Neural progenitor cell (in vitro differentiated cells): ENCODE measurements at regions not wholly inside any gene's neighbourhood (a gene's known extent, or its start where the extent isn't known, plus 50 kb on each side); places are given as distances from the start of the nearest gene placed in this dataset.

ENCODE experiments used
- CTCF ChIP-seq: fragments of 200-600 bp; sonication (generic); IDR thresholded peaks from 2 replicates; pipeline ENCODE4 v1.5.1; 2017; ENCODE audit warnings: antibody characterized with exemption, mild to moderate bottlenecking
- EZH2 ChIP-seq: fragments of 200-600 bp; sonication (generic); IDR thresholded peaks from 2 replicates; pipeline ENCODE4 v1.6.1; 2017; ENCODE audit warnings: antibody characterized with exemption, mild to moderate bottlenecking, moderate library complexity
- EZH2phosphoT487 ChIP-seq: fragments of 200-600 bp; sonication (generic); IDR thresholded peaks from 2 replicates; pipeline ENCODE4 v1.6.1; 2017; ENCODE audit warnings: antibody characterized with exemption

GRCh38 chr4:116544946-116545345 is 540.4 kb downstream of the TRAM1L1 start:
- no peak for TF ChIP-seq CTCF
- no peak for TF ChIP-seq EZH2
- TF ChIP-seq EZH2phosphoT487: no peak
